ENCODE measurements at regions not wholly inside any gene's neighbourhood (a gene's known extent, or its start where the extent isn't known, plus 50 kb on each side); places are given as distances from the start of the nearest gene placed in this dataset.

DNA sequence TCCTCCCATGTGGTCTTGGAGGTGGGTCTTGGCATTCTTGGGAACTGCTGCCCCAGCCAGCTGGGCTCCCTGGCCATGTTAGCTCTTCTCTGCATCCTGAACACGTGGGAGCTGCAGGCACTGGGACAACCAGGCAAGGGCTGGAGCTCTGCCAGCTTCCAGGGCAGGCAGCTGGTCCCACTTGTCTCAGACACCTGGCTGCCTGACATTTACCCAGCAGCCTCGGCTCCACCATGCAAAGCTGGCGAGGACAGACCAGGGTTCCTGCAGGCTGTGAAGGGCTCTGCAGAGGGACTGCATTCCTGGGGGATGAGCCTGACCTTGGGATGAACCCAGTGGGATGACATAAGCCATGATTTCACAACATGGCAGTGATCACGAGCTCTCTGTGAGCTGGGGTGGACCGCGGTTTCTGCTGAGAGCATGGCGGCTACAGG, 99.0 kb upstream of the TSHZ3 start:
- Histone ChIP-seq H3K9ac (ENCODE audit: low read length) (no peak overlapping the region), H3K36me3 (replicated peaks; ENCODE audit: insufficient read depth, low read length) (no peaks in the 10 kb centered on the region), H3K4me3 (ENCODE audit: low read length) (no peak overlapping the region), H3K9me3 (replicated peaks; ENCODE audit: insufficient read depth, low read length) (no peaks in the 10 kb centered on the region), H3K27me3 (replicated peaks; ENCODE audit: insufficient read depth, low read length) (peaks cover 35% of the 10 kb centered on the region), H3K9me2 (replicated peaks; ENCODE audit: insufficient read depth, low read length) (no peaks in the 10 kb centered on the region), H4K20me1 (ENCODE audit: insufficient read depth, low read length) (no peaks in the 10 kb centered on the region), H3K4me1 (ENCODE audit: low read length) (no peaks in the 10 kb centered on the region), H3K27ac (ENCODE audit: low read length) (no peak overlapping the region), H3K4me2 (ENCODE audit: low read depth, low read length) (no peak overlapping the region), H2AFZ (ENCODE audit: low read length) (no peak overlapping the region), H3K79me2 (ENCODE audit: low read length) (no peaks in the 10 kb centered on the region), H3F3A (ENCODE audit: insufficient read depth, low read length) (no peaks in the 10 kb centered on the region)
- DNase-seq = no peak
- no peak for TF ChIP-seq EZH2 (optimal IDR thresholded peaks at IDR 0.05; ENCODE audit: low read depth, low read length)

- Histone ChIP-seq H3K79me2 (ENCODE audit: low read length) (no peaks in the 10 kb centered on the region), H3K4me1 (ENCODE audit: low read length) (no peaks in the 10 kb centered on the region), H3K9ac (ENCODE audit: low read length) (no peak overlapping the region), H3F3A (ENCODE audit: insufficient read depth, low read length) (no peaks in the 10 kb centered on the region), H3K27me3 (replicated peaks; ENCODE audit: insufficient read depth, low read length) (peaks cover 45% of the 10 kb centered on the region), H3K9me2 (replicated peaks; ENCODE audit: insufficient read depth, low read length) (no peaks in the 10 kb centered on the region), H3K4me2 (ENCODE audit: low read depth, low read length) (no peak overlapping the region), H4K20me1 (ENCODE audit: insufficient read depth, low read length) (no peaks in the 10 kb centered on the region), H3K27ac (ENCODE audit: low read length) (no peak overlapping the region), H2AFZ (ENCODE audit: low read length) (no peak overlapping the region), H3K4me3 (ENCODE audit: low read length) (no peak overlapping the region), H3K9me3 (replicated peaks; ENCODE audit: insufficient read depth, low read length) (no peaks in the 10 kb centered on the region), H3K36me3 (replicated peaks; ENCODE audit: insufficient read depth, low read length) (no peaks in the 10 kb centered on the region)
- no peak for DNase-seq
- TF ChIP-seq, protein P1, sequence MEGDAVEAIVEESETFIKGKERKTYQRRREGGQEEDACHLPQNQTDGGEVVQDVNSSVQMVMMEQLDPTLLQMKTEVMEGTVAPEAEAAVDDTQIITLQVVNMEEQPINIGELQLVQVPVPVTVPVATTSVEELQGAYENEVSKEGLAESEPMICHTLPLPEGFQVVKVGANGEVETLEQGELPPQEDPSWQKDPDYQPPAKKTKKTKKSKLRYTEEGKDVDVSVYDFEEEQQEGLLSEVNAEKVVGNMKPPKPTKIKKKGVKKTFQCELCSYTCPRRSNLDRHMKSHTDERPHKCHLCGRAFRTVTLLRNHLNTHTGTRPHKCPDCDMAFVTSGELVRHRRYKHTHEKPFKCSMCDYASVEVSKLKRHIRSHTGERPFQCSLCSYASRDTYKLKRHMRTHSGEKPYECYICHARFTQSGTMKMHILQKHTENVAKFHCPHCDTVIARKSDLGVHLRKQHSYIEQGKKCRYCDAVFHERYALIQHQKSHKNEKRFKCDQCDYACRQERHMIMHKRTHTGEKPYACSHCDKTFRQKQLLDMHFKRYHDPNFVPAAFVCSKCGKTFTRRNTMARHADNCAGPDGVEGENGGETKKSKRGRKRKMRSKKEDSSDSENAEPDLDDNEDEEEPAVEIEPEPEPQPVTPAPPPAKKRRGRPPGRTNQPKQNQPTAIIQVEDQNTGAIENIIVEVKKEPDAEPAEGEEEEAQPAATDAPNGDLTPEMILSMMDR (IDR thresholded peaks at IDR 0.05; ENCODE audit: low read length) = no peak
- TF ChIP-seq EZH2phosphoT487 (IDR thresholded peaks at IDR 0.05; ENCODE audit: low read length) (no peak), EZH2 (optimal IDR thresholded peaks at IDR 0.05; ENCODE audit: low read depth, low read length) (no peak)
Observed at GRCh38 chr19:31449379-31449778, 100.1 kb upstream of the TSHZ3 start.

DNA sequence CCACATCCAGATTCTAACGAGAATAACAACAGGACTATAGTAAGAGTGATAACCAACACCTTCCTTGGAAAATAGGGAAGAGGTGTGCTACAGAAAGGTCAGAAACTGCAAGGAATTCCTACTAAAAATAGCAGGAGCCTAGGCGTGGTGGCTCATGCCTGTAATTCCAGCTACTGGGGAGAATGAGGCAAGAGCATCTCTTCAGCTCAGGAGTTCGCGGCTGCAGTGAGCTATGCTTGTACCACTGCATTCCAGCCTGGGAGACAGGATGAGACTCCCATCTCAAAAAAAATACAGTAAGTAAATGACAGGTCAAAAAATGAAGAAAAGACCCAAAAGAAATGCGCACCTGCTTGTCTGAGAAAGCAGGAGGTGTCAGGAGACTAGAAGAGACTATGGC, 101.5 kb upstream of the TSHZ3 start:
- no peaks in the 10 kb centered on the region for H3K79me2 ChIP-seq (ENCODE audit: low read length)
- H2AFZ ChIP-seq (ENCODE audit: low read length) = no peak overlapping the region
- no peak overlapping the region for H3K4me2 ChIP-seq (ENCODE audit: low read depth, low read length)
- no peaks in the 10 kb centered on the region for H3F3A ChIP-seq (ENCODE audit: insufficient read depth, low read length)
- H3K27me3 ChIP-seq (replicated peaks; ENCODE audit: insufficient read depth, low read length) = peaks cover 56% of the 10 kb centered on the region
- H3K36me3 ChIP-seq (replicated peaks; ENCODE audit: insufficient read depth, low read length) = no peaks in the 10 kb centered on the region
- TF ChIP-seq, protein P1 (IDR thresholded peaks at IDR 0.05; ENCODE audit: low read length) = no peak
- TF ChIP-seq EZH2 (optimal IDR thresholded peaks at IDR 0.05; ENCODE audit: low read depth, low read length) (no peak), EZH2phosphoT487 (IDR thresholded peaks at IDR 0.05; ENCODE audit: low read length) (no peak)
- no peak overlapping the region for H3K4me3 ChIP-seq (ENCODE audit: low read length)
- no peak for DNase-seq
- H3K27ac ChIP-seq (ENCODE audit: low read length) = no peak overlapping the region
- H3K9me2 ChIP-seq (replicated peaks; ENCODE audit: insufficient read depth, low read length) = no peaks in the 10 kb centered on the region
- H3K9ac ChIP-seq (ENCODE audit: low read length) = no peak overlapping the region
- H4K20me1 ChIP-seq (ENCODE audit: insufficient read depth, low read length) = no peaks in the 10 kb centered on the region
- no peaks in the 10 kb centered on the region for H3K9me3 ChIP-seq (replicated peaks; ENCODE audit: insufficient read depth, low read length)
- no peaks in the 10 kb centered on the region for H3K4me1 ChIP-seq (ENCODE audit: low read length)

DNA sequence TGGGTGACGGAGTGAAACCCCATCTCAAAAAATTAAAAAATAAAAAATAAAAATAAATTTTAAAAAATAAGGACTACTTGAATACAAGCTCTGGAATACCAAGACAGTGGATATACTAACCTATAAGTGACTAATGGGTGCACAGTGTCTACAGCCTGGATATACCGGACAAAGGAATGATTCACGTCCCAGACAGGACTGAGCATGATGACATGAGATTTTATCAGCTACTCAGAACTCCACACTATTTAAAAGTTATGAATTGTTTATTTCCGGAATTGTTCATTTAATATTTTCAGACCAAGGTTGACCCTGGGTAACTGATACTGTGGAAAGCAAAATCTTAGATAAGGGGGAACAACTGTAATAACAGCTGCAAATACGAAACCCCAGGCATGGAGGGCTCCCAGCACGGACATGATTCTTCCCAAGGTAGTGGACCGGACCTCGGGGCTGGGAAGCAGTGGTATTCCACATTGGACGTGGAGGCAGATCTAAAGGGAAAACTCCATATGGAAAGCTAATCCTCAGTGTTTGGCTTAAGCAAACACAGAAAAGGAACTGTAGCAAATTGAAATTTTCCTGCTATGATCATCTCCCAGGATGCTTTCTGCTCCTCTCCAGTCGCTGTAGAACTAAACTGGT, 102.6 kb upstream of the TSHZ3 start:
- peaks cover 56% of the 10 kb centered on the region for H3K27me3 ChIP-seq (replicated peaks; ENCODE audit: insufficient read depth, low read length)
- H3K4me1 ChIP-seq (ENCODE audit: low read length) = no peaks in the 10 kb centered on the region
- no peak overlapping the region for H2AFZ ChIP-seq (ENCODE audit: low read length)
- no peaks in the 10 kb centered on the region for H3K9me3 ChIP-seq (replicated peaks; ENCODE audit: insufficient read depth, low read length)
- TF ChIP-seq EZH2 (optimal IDR thresholded peaks at IDR 0.05; ENCODE audit: low read depth, low read length) = no peak
- TF ChIP-seq, protein P1 (IDR thresholded peaks at IDR 0.05; ENCODE audit: low read length) = no peak
- no peak for TF ChIP-seq EZH2phosphoT487 (IDR thresholded peaks at IDR 0.05; ENCODE audit: low read length)
- H3K36me3 ChIP-seq (replicated peaks; ENCODE audit: insufficient read depth, low read length) = no peaks in the 10 kb centered on the region
- H3F3A ChIP-seq (ENCODE audit: insufficient read depth, low read length) = no peaks in the 10 kb centered on the region
- no peak overlapping the region for H3K4me2 ChIP-seq (ENCODE audit: low read depth, low read length)
- no peak for DNase-seq
- no peak overlapping the region for H3K9ac ChIP-seq (ENCODE audit: low read length)
- no peak overlapping the region for H3K27ac ChIP-seq (ENCODE audit: low read length)
- no peak overlapping the region for H3K4me3 ChIP-seq (ENCODE audit: low read length)
- H3K9me2 ChIP-seq (replicated peaks; ENCODE audit: insufficient read depth, low read length) = no peaks in the 10 kb centered on the region
- no peaks in the 10 kb centered on the region for H4K20me1 ChIP-seq (ENCODE audit: insufficient read depth, low read length)
- H3K79me2 ChIP-seq (ENCODE audit: low read length) = no peaks in the 10 kb centered on the region

All from MM.1S (cell line).